Erythroblast (primary cell): ENCODE measurements at regions not wholly inside any gene's neighbourhood (a gene's known extent, or its start where the extent isn't known, plus 50 kb on each side); places are given as distances from the start of the nearest gene placed in this dataset.

Source experiments
- GATA1 ChIP-seq: IDR thresholded peaks from 2 replicates; pipeline ENCODE4 v1.6.1; 2011; ENCODE audit warnings: low read depth, mild to moderate bottlenecking, control low read depth, low read length, moderate library complexity
- POLR2A ChIP-seq: IDR thresholded peaks from 2 replicates; pipeline ENCODE4 v1.6.1; 2011; ENCODE audit warnings: mild to moderate bottlenecking, low read length

DNA sequence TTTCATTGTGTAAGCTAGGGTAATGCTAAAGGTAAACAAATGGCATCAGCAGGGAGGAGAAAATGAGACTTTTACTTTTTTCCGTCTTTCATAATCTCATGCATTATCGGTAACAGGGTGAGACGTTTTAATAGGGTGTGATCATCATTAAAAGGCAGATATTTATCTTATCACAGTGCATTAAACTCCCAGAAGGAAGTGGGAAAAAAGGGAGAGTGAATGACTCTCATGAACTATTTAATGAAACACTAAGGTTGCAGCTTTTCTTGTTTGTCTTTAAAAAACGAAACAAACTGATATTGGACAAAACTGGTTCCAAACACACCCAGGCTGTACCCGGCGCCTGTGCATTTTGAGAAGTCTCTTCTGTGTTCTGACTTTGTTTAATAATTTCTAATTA lies 1936.8 kb upstream of the PIK3C3 start:
- TF ChIP-seq POLR2A: no peak
- TF ChIP-seq GATA1: no peak
